SK-N-SH treated with all-trans-retinoic acid at 6 μM for 48 hours (cell line): ENCODE measurements at regions not wholly inside any gene's neighbourhood (a gene's known extent, or its start where the extent isn't known, plus 50 kb on each side); places are given as distances from the start of the nearest gene placed in this dataset.

Source experiments
- CSDC2 ChIP-seq: fragments of 250-450 bp; sonication (Bioruptor Pico); IDR thresholded peaks from 2 replicates; pipeline ENCODE4 v1.5.0; 2020; ENCODE audit warnings: mild to moderate bottlenecking, moderate library complexity
- ESRRG ChIP-seq: fragments of 250-450 bp; sonication (Bioruptor Pico); IDR thresholded peaks from 2 replicates; pipeline ENCODE4 v1.6.1; 2021; ENCODE audit warnings: mild to moderate bottlenecking
- RARB ChIP-seq: fragments of 250-450 bp; sonication (Bioruptor Pico); IDR thresholded peaks from 2 replicates; pipeline ENCODE4 v1.8.0; 2021; ENCODE audit warnings: mild to moderate bottlenecking, moderate library complexity
- SNAI2 ChIP-seq: fragments of 250-450 bp; sonication (Bioruptor Pico); IDR thresholded peaks from 2 replicates; pipeline ENCODE4 v1.5.0; 2020; ENCODE audit warnings: mild to moderate bottlenecking, moderate library complexity
- TOX ChIP-seq: fragments of 250-450 bp; sonication (Bioruptor Pico); IDR thresholded peaks from 2 replicates; pipeline ENCODE4 v1.8.0; 2021; ENCODE audit warnings: mild to moderate bottlenecking, moderate library complexity, borderline replicate concordance
- ZNF70 ChIP-seq: fragments of 450-650 bp; formaldehyde crosslinking; IDR thresholded peaks from 2 replicates; pipeline ENCODE4 v1.5.0; 2020; ENCODE audit warnings: mild to moderate bottlenecking, moderate library complexity
- ZNF8 ChIP-seq: fragments of 450-650 bp; formaldehyde crosslinking; IDR thresholded peaks from 2 replicates; pipeline ENCODE4 v1.5.0; 2020; ENCODE audit warnings: mild to moderate bottlenecking, moderate library complexity
- TF ChIP-seq, protein P1 (sequence below): fragments of 250-450 bp; sonication (Bioruptor Pico); IDR thresholded peaks from 2 replicates; pipeline ENCODE4 v1.5.1; 2021; ENCODE audit warnings: mild to moderate bottlenecking, moderate library complexity
- TF ChIP-seq, protein P2 (sequence below): fragments of 250-450 bp; sonication (Bioruptor Pico); IDR thresholded peaks from 2 replicates; pipeline ENCODE4 v1.5.0; 2020; ENCODE audit warnings: mild to moderate bottlenecking, moderate library complexity
- TF ChIP-seq, protein P3 (sequence below): fragments of 250-450 bp; sonication (Bioruptor Pico); IDR thresholded peaks from 2 replicates; pipeline ENCODE4 v1.5.1; 2020; ENCODE audit warnings: low read depth, mild to moderate bottlenecking, moderate library complexity
- TF ChIP-seq, protein P4 (sequence below): fragments of 250-450 bp; sonication (Bioruptor Pico); IDR thresholded peaks from 2 replicates; pipeline ENCODE4 v1.8.0; 2021; ENCODE audit warnings: low read depth, mild to moderate bottlenecking, moderate library complexity, borderline replicate concordance

DNA sequence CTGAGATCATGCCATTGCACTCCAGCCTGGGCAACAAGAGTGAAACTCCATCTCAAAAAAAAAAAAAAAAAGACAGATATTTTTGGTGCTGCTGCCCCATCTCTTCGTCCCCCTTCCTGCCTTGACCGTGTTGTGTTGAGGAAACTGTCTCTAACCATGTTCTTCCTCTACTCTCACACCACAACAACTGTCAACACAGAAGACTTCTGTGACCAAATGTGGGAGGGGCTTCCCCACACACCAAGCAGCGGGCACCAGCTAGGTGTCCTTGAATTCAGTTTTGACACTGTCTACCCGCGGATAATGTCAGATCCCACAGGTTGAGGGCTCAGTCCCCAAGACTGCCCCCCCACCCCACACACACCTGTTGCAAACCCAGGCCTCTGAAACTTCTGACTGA is 104.7 kb upstream of the BCOR start:
- TF ChIP-seq, protein P1, sequence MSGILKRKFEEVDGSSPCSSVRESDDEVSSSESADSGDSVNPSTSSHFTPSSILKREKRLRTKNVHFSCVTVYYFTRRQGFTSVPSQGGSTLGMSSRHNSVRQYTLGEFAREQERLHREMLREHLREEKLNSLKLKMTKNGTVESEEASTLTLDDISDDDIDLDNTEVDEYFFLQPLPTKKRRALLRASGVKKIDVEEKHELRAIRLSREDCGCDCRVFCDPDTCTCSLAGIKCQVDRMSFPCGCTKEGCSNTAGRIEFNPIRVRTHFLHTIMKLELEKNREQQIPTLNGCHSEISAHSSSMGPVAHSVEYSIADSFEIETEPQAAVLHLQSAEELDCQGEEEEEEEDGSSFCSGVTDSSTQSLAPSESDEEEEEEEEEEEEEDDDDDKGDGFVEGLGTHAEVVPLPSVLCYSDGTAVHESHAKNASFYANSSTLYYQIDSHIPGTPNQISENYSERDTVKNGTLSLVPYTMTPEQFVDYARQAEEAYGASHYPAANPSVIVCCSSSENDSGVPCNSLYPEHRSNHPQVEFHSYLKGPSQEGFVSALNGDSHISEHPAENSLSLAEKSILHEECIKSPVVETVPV (CRISPR knock-in tag): no peak
- no peak for TF ChIP-seq RARB (CRISPR knock-in tag)
- TF ChIP-seq, protein P2, sequence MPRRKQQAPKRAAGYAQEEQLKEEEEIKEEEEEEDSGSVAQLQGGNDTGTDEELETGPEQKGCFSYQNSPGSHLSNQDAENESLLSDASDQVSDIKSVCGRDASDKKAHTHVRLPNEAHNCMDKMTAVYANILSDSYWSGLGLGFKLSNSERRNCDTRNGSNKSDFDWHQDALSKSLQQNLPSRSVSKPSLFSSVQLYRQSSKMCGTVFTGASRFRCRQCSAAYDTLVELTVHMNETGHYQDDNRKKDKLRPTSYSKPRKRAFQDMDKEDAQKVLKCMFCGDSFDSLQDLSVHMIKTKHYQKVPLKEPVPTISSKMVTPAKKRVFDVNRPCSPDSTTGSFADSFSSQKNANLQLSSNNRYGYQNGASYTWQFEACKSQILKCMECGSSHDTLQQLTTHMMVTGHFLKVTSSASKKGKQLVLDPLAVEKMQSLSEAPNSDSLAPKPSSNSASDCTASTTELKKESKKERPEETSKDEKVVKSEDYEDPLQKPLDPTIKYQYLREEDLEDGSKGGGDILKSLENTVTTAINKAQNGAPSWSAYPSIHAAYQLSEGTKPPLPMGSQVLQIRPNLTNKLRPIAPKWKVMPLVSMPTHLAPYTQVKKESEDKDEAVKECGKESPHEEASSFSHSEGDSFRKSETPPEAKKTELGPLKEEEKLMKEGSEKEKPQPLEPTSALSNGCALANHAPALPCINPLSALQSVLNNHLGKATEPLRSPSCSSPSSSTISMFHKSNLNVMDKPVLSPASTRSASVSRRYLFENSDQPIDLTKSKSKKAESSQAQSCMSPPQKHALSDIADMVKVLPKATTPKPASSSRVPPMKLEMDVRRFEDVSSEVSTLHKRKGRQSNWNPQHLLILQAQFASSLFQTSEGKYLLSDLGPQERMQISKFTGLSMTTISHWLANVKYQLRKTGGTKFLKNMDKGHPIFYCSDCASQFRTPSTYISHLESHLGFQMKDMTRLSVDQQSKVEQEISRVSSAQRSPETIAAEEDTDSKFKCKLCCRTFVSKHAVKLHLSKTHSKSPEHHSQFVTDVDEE (CRISPR knock-in tag): no peak
- no peak for TF ChIP-seq TOX (CRISPR knock-in tag)
- TF ChIP-seq ZNF8 (CRISPR knock-in tag): no peak
- TF ChIP-seq, protein P3, sequence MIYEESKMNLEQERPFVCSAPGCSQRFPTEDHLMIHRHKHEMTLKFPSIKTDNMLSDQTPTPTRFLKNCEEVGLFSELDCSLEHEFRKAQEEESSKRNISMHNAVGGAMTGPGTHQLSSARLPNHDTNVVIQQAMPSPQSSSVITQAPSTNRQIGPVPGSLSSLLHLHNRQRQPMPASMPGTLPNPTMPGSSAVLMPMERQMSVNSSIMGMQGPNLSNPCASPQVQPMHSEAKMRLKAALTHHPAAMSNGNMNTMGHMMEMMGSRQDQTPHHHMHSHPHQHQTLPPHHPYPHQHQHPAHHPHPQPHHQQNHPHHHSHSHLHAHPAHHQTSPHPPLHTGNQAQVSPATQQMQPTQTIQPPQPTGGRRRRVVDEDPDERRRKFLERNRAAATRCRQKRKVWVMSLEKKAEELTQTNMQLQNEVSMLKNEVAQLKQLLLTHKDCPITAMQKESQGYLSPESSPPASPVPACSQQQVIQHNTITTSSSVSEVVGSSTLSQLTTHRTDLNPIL (CRISPR knock-in tag): no peak
- no peak for TF ChIP-seq ESRRG (CRISPR knock-in tag)
- TF ChIP-seq SNAI2 (CRISPR knock-in tag): no peak
- TF ChIP-seq CSDC2 (CRISPR knock-in tag): no peak
- TF ChIP-seq ZNF70 (CRISPR knock-in tag): no peak
- TF ChIP-seq, protein P4, sequence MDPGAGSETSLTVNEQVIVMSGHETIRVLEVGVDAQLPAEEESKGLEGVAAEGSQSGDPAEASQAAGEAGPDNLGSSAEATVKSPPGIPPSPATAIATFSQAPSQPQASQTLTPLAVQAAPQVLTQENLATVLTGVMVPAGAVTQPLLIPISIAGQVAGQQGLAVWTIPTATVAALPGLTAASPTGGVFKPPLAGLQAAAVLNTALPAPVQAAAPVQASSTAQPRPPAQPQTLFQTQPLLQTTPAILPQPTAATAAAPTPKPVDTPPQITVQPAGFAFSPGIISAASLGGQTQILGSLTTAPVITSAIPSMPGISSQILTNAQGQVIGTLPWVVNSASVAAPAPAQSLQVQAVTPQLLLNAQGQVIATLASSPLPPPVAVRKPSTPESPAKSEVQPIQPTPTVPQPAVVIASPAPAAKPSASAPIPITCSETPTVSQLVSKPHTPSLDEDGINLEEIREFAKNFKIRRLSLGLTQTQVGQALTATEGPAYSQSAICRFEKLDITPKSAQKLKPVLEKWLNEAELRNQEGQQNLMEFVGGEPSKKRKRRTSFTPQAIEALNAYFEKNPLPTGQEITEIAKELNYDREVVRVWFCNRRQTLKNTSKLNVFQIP: no peak
